HG02852 (cell line): ENCODE measurements at regions not wholly inside any gene's neighbourhood (a gene's known extent, or its start where the extent isn't known, plus 50 kb on each side); places are given as distances from the start of the nearest gene placed in this dataset.
A peak's percentile ranks its signal among the peaks of the same experiment; 100 is the strongest.
"Not testable (repeated sequence)": the region's sequence is repeated elsewhere in the genome, so short reads cannot be mapped to it uniquely, and the experiment has no call there.

Experiments
- ATAC-seq: cut with Tn5 transposase; IDR thresholded peaks from one replicate; pipeline ENCODE4 v1.9.1; 2021; ENCODE audit warnings: mild to moderate bottlenecking, moderate library complexity; ENCODE audit not compliant: unreplicated experiment

GRCh38 chr4:79663865-79664264, 255.8 kb upstream of the GK2 start:
- no peak for ATAC-seq

- ATAC-seq, result no peak
Measured at GRCh38 chr4:79663141-79663540, 255.1 kb upstream of the GK2 start.

DNA sequence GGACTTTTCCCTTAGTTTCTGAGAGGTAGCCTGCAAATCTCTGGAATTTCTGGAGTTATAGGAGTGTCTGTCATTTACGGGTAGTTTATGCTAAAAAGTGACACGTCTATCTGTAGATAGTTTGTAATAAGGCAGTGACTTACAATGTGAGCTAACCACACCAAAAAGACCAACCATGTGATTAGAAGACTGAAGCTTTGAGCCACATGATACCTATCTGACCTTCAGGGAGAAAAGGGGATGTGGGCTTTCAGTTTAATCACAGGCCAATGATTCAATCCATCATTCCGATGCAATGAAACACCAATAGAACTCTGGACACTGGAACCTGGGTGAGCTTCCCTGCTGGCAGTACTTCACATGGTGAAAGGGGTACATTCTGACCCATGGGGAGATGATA, 254.6 kb upstream of the GK2 start:
- ATAC-seq, result no peak

- ATAC-seq, result no peak
Measured at GRCh38 chr4:79661196-79661595, 253.2 kb upstream of the GK2 start.

DNA sequence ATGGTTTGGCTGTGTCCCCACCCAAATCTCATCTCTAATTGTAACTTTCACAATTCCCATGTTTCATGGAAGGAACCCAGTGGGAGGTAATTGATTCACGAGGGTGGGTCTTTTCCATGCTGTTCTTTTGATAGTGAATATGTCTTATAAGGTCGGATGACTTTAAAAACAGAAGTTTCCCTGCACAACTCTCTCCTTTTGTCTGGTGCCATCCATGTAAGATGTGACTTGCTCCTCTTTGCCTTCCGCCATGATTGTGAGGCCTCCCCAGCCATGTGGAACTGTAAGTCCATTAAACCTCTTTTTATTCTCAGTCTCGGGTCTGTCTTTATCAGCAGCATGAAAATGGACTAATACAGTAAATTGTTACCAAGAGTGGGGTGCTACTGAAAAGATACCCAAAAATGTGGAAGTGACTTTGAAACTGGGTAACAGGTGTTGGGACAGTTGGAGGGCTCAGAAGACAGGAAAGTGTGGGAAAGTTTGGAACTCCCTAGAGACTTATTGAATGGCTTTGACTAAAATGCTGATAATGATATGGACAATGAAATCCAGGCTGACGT, 251.4 kb upstream of the GK2 start:
- not testable (repeated sequence) for ATAC-seq

DNA sequence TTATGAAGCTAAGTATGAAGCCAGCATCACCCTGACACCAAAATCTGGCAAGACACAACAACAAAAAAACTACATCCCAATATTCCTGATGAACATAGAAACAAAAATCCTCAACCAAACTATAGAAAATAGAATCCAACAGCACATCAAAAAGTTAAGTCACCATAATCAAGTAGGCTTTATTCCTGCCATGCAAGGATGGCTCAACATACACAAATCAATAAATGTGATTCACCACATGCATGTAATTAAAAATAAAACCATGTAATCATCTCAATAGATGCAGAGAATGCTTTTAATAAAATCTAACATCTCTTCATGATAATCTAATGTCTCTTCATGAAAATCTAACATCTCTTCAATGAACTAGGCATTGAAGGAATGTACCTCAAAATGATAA, 249.4 kb upstream of the GK2 start:
- no peak for ATAC-seq

DNA sequence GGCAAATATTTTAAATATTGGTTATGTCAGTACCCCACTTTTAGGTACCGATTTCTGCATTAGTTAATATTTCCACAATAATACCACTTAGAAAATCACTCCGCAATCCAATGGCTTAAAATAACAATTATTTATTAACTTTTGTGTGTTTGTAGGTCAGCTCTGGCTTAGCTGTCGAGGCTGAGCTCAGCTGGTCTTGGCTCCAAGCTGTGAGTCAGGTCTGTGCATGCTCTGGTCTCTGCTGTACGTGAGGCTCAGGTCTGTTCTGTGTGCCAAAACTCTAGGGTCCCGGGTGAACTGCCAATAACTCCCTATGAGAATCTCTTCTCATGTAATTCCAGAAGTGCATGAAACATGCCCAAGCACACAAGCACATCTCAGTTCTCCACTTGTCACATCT, 245.8 kb upstream of the GK2 start:
- no peak for ATAC-seq

DNA sequence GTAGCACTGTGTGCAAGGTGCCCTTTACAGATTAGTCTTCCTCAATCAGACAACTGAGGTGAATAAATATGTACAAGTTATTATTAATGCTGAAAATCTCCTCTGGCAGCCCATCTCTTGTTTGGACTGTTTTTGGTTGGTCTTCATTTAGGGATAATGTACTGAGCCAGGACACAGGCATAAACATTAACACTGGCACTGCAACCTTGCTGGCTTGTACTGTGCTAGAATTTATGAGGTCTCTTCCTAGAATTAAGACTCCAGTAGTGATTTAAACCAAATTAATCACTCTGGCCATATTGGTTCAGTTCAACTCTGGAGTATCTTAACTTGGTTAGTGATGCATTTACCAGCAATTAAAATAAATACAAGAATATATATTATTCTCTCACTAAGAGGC, 244.7 kb upstream of the GK2 start:
- ATAC-seq, result no peak

GRCh38 chr4:79652232-79652631, 244.2 kb upstream of the GK2 start:
- ATAC-seq, result no peak

- no peak for ATAC-seq
Measured at GRCh38 chr4:79651456-79651855, 243.4 kb upstream of the GK2 start.

GRCh38 chr4:79650794-79651431, 242.9 kb upstream of the GK2 start:
- ATAC-seq, result no peak

DNA sequence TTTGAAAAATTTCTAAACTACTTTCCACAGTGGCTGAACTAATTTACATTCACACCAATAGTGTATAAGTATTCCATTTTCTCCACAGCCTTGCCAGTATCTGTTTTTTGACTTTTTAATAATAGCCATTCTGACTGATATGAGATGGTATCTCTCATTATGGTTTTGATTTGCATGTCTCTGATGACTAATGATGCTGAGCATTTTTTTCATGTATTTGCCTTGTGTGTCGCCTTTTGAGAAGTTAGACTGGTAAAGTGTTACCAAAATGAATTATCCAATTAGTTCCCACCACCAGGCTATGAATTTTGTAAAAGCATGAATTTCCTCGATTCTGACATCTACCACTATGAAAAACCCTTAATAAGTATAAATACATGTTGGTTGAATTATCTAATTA, 242.2 kb upstream of the GK2 start:
- ATAC-seq, result no peak

DNA sequence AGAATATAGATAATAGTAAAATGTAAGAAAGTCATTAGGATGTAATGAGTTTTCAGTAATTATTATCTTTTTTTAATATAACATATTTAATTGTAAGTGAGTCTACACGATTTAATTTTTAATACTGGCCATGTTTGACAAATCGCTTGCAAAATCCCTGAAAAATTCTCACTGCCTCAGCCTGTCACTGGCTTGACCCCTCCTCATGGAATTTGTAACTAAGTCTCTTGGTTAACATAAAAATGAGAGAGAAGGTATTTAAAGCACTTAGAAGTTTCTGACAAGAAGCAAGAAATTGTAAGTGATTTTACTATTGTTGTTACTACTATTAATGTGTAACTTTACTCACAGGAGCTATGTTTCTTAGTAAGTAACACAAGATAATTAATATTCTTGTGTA, 237.9 kb upstream of the GK2 start:
- ATAC-seq, result no peak

DNA sequence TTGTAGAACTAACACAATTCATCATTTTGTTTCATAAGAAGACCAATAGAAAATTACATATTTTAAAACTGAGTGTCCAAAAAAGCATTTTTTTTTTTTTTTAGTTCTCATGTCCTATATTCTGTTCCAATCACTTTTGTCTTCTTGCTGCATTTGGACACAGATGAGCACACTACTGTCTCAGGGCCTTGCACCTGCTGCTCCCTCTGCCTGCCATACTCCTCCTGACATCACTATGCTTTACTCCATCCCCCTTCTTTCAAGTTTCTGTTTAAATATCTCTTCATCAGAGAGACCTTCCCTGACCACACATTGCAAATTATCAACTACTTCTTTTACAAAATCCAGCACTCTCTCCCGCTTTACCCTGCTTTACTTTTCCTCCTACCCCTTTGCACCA, 230.7 kb upstream of the GK2 start:
- ATAC-seq, result no peak

- no peak for ATAC-seq
Measured at GRCh38 chr4:79636991-79637390, 229.0 kb upstream of the GK2 start.

DNA sequence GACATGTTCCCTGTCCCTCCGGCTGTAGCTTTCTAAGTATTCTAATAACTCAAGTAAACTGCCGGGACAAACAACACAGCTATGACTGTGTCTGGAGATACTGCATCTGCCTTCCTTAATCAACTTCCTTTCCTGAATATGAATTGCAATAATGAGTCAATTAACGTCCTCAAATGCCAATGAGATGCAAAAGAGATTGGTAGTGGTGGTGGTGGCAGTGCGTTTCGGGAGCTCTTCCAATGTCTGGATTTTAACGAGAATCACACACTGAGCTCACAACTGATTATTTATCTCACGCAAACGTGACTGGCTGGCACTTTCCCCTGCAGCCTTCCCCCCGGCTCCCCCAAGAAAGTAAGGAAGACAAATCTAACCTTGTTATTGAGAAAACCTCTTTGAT, 226.1 kb upstream of the GK2 start:
- no peak for ATAC-seq

DNA sequence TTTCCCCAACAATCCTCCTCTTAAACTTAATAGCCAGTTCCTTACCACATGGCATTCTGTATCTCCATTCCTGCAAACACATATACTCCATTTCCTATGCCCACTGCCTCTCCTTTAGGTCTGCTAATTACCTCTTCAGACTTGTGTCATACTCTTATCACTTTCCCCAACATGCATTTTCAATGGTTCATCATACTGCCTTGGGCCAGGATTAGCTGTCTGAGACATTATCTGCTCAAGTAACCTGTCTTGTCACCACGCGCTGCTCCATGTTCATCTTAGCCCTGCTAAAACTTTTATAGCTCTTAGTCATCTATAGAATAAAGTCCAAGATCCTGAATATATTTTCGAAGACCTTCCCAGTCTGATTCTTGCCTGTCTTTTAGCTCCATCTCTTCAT, 224.1 kb upstream of the GK2 start:
- no peak for ATAC-seq

GRCh38 chr4:79626611-79627010, 218.6 kb upstream of the GK2 start:
- no peak for ATAC-seq

DNA sequence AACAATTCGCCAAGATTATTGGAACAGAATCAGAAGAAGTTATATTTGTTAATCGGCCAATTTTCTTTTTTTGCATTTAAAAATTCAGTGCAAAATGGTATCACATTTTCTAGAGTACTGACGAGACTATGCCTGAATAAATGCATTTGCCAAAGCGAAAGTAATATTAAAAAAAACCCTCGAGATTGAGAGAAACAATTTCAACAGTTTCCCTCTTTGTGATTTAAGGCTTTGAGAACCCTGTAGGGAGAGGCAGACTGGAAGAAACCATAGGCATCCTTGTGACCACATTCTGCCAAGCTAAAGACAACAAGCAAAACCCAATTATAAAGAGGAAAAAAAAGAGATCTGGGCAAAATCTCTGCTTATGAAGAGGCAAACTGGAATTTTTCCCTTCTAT, 218.1 kb upstream of the GK2 start:
- ATAC-seq, result no peak

- no peak for ATAC-seq
Measured at GRCh38 chr4:79625361-79625760, 217.3 kb upstream of the GK2 start.

DNA sequence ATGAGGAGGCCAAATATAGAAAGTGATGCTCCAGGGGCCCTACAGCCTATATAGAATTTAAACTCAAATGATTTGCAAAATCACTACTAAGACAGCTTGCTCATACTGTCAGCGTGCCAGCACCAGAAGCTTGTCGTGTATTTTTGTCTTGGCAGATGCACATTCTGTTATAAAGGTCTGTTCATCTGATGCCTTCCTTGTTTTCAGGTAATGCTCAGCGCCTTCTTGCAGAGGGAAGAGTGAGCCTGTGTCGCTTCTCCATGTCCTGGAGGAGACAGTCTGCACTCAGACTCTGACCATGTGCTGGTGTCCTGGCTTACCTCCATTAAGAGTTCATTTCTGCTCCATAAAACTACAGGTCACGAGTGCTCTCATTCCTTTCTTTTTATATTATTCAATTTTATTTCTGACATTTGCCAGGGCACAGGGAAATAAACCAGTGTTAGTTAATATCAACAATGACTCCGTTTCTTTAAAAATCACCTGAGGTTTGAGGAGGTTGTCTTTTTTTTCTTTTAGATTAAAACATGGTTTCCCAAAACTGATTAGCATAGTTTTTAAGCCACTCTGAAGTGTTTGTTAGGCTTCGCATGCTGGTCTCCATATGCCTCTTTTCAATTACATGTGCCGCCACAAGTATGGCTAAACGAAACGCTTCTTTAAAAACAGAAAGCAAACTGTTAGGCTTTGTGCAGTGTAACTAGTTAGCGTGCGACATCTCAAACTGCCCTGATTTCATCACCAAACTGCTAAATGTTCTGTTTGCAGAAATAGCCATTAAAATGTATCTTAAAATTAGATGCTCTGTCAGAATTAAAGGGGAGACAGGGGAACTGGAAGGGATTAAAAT, 215.2 kb upstream of the GK2 start:
- ATAC-seq, result no peak

- peak; percentile 69 for ATAC-seq
Measured at GRCh38 chr4:79621061-79621460, 213.0 kb upstream of the GK2 start.
